ENCODE measurements at regions not wholly inside any gene's neighbourhood (a gene's known extent, or its start where the extent isn't known, plus 50 kb on each side); places are given as distances from the start of the nearest gene placed in this dataset.
A peak's percentile ranks its signal among the peaks of the same experiment; 100 is the strongest.
"Not testable (repeated sequence)": the region's sequence is repeated elsewhere in the genome, so short reads cannot be mapped to it uniquely, and the experiment has no call there.

DNA sequence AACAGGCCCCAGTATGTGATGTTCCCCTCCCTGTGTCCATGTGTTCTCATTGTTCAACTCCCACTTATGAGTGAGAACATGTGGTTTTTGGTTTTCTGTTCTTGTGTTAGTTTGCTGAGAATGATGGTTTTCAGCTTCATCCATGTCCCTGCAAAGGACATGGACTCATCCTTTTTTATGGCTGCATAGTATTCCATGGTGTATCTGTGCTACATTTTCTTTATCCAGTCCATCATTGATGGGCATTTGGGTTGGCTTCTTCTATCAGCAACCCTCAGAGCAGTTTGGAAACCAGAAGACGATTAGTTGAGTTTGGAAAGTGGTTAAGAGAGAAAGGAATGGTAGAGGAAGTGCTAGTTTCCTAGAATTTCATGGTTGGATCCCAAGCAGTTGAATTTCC lies 319.1 kb upstream of the RNF32 start:
- H2BK120ac ChIP-seq (ENCODE audit: low read depth, low read length) = not testable (repeated sequence)

DNA sequence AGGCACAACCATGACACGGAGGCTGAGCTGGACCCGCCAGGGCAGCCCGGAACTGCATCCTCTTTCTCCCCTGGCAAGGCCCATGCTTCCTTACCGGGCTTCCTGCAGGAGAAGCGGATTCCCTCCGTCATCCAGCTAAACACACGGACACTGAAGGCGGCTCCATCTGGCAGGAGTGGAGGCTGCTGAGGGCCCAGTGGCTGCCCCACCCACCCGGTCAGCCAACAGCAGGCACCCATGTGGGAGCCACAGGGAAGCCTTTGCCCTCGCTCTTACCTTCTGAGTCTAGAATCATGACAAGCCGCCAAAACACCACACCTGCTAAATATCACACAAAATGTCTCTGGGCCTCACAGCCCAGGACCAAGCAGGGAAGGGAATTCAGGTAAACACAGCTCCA lies 321.6 kb upstream of the RNF32 start:
- H2BK5ac ChIP-seq (ENCODE audit: low read length) = peak overlapping the region; percentile 1
- no peak overlapping the region for H2BK15ac ChIP-seq (ENCODE audit: low read length)
- no peaks in the 10 kb centered on the region for H3K27me3 ChIP-seq (ENCODE audit: control insufficient read depth in 3 of 3, insufficient read depth in 3 of 3, low read depth in 1 of 3, low read length in 3 of 3)
- H3K79me1 ChIP-seq (ENCODE audit: low read depth, low read length) = no peaks in the 10 kb centered on the region
- no peak overlapping the region for H3K4me2 ChIP-seq (ENCODE audit: insufficient read depth, low read length, poor library complexity, severe bottlenecking)
- no CpG with 5 or more reads among the region's 11 CpGs for WGBS, 2 donors (ENCODE audit: extremely low coverage in 2 of 2, insufficient read length in 2 of 2, insufficient replicate concordance in 1 of 2)
- no peaks in the 10 kb centered on the region for H3K36me3 ChIP-seq (replicated peaks in 1 of 2; ENCODE audit: control insufficient read depth in 2 of 2, insufficient read depth in 2 of 2, low read length in 2 of 2)
- H4K91ac ChIP-seq (ENCODE audit: low read depth, low read length, poor library complexity) = no peak overlapping the region
- peak overlapping the region; percentile 39 for H3K23ac ChIP-seq (ENCODE audit: low read depth, low read length, poor library complexity)
- no peak overlapping the region for H2BK12ac ChIP-seq (ENCODE audit: low read length)
- no peak overlapping the region for H4K8ac ChIP-seq (ENCODE audit: low read depth, low read length)
- H3K4me3 ChIP-seq (ENCODE audit: low read length in 2 of 2) = no peak overlapping the region
- no peak overlapping the region for H3K18ac ChIP-seq (ENCODE audit: low read length)
- DNase-seq (ENCODE audit: low spot score) = no peak
- no peaks in the 10 kb centered on the region for H3K9me3 ChIP-seq (replicated peaks in 1 of 2; ENCODE audit: control insufficient read depth in 2 of 2, insufficient read depth in 1 of 2, low read depth in 1 of 2, low read length in 2 of 2)
- H3K9ac ChIP-seq (ENCODE audit: low read depth, low read length, poor library complexity) = peak overlapping the region; percentile 47
- no peaks in the 10 kb centered on the region for H3K4me1 ChIP-seq (ENCODE audit: control insufficient read depth in 2 of 2, insufficient read depth in 1 of 2, low read depth in 1 of 2, low read length in 2 of 2)
- no peak overlapping the region for H2BK120ac ChIP-seq (ENCODE audit: low read depth, low read length)
- H3K4ac ChIP-seq (ENCODE audit: low read length) = no peak overlapping the region
- no peak overlapping the region for H2AFZ ChIP-seq (ENCODE audit: low read length)
- H3K27ac ChIP-seq (replicated peaks; ENCODE audit: low read length) = no peak overlapping the region
- H3K14ac ChIP-seq (ENCODE audit: low read length) = no peak overlapping the region
- no peak overlapping the region for H2AK5ac ChIP-seq (ENCODE audit: low read depth, low read length)

More for the DNA sequence above, 319.1 kb upstream of the RNF32 start:
- not testable (repeated sequence) for H3K4me2 ChIP-seq (ENCODE audit: insufficient read depth, low read length, poor library complexity, severe bottlenecking); H3K36me3 ChIP-seq (replicated peaks in 1 of 2; ENCODE audit: control insufficient read depth in 2 of 2, insufficient read depth in 2 of 2, low read length in 2 of 2); H3K9me3 ChIP-seq (replicated peaks in 1 of 2; ENCODE audit: control insufficient read depth in 2 of 2, insufficient read depth in 1 of 2, low read depth in 1 of 2, low read length in 2 of 2); H3K9ac ChIP-seq (ENCODE audit: low read depth, low read length, poor library complexity); H3K27me3 ChIP-seq (ENCODE audit: control insufficient read depth in 3 of 3, insufficient read depth in 3 of 3, low read depth in 1 of 3, low read length in 3 of 3); H2AFZ ChIP-seq (ENCODE audit: low read length); H2AK5ac ChIP-seq (ENCODE audit: low read depth, low read length); H3K18ac ChIP-seq (ENCODE audit: low read length); H2BK12ac ChIP-seq (ENCODE audit: low read length); H2BK5ac ChIP-seq (ENCODE audit: low read length); H3K27ac ChIP-seq (replicated peaks; ENCODE audit: low read length); H3K4me1 ChIP-seq (ENCODE audit: control insufficient read depth in 2 of 2, insufficient read depth in 1 of 2, low read depth in 1 of 2, low read length in 2 of 2); H4K91ac ChIP-seq (ENCODE audit: low read depth, low read length, poor library complexity); DNase-seq (ENCODE audit: low spot score); H3K4ac ChIP-seq (ENCODE audit: low read length); H2BK15ac ChIP-seq (ENCODE audit: low read length); H3K4me3 ChIP-seq (ENCODE audit: low read length in 2 of 2); H3K23ac ChIP-seq (ENCODE audit: low read depth, low read length, poor library complexity); H3K14ac ChIP-seq (ENCODE audit: low read length); H3K79me1 ChIP-seq (ENCODE audit: low read depth, low read length); H4K8ac ChIP-seq (ENCODE audit: low read depth, low read length)
- no CpG with 5 or more reads among the region's 1 CpG for WGBS, 2 donors (ENCODE audit: extremely low coverage in 2 of 2, insufficient read length in 2 of 2, insufficient replicate concordance in 1 of 2)

DNA sequence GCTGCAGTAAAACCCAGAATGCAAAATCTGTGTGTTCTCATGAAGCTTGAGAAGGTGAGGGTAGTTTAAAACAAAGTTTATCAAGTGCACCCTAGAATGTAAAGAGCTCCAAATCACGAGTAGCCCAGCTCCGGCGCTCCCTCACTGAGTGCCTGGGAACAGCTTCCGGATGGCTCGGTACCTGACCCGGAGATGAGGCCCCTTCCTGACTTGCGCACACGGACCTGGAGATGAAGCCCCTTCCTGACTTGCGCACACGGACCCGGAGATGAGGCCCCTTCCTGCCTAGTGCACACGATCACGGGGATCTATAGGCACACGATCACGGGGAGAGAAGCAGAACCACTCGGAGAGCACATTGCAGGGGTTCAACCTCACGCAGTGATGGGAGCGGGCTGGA lies 322.1 kb upstream of the RNF32 start:
- no peak overlapping the region for H2BK15ac ChIP-seq (ENCODE audit: low read length)
- H4K91ac ChIP-seq (ENCODE audit: low read depth, low read length, poor library complexity) = no peak overlapping the region
- no peak overlapping the region for H2BK120ac ChIP-seq (ENCODE audit: low read depth, low read length)
- H3K4me2 ChIP-seq (ENCODE audit: insufficient read depth, low read length, poor library complexity, severe bottlenecking) = no peak overlapping the region
- H3K14ac ChIP-seq (ENCODE audit: low read length) = no peak overlapping the region
- H3K27me3 ChIP-seq (ENCODE audit: control insufficient read depth in 3 of 3, insufficient read depth in 3 of 3, low read depth in 1 of 3, low read length in 3 of 3) = no peaks in the 10 kb centered on the region
- no peak for DNase-seq (ENCODE audit: low spot score)
- no peak overlapping the region for H3K9ac ChIP-seq (ENCODE audit: low read depth, low read length, poor library complexity)
- no peaks in the 10 kb centered on the region for H3K36me3 ChIP-seq (replicated peaks in 1 of 2; ENCODE audit: control insufficient read depth in 2 of 2, insufficient read depth in 2 of 2, low read length in 2 of 2)
- H3K79me1 ChIP-seq (ENCODE audit: low read depth, low read length) = no peaks in the 10 kb centered on the region
- no peak overlapping the region for H4K8ac ChIP-seq (ENCODE audit: low read depth, low read length)
- H2BK12ac ChIP-seq (ENCODE audit: low read length) = no peak overlapping the region
- H3K9me3 ChIP-seq (replicated peaks in 1 of 2; ENCODE audit: control insufficient read depth in 2 of 2, insufficient read depth in 1 of 2, low read depth in 1 of 2, low read length in 2 of 2) = no peaks in the 10 kb centered on the region
- H3K18ac ChIP-seq (ENCODE audit: low read length) = no peak overlapping the region
- H3K4me3 ChIP-seq (ENCODE audit: low read length in 2 of 2) = no peak overlapping the region
- no peak overlapping the region for H3K23ac ChIP-seq (ENCODE audit: low read depth, low read length, poor library complexity)
- no peak overlapping the region for H2AK5ac ChIP-seq (ENCODE audit: low read depth, low read length)
- H3K4me1 ChIP-seq (ENCODE audit: control insufficient read depth in 2 of 2, insufficient read depth in 1 of 2, low read depth in 1 of 2, low read length in 2 of 2) = no peaks in the 10 kb centered on the region
- H3K4ac ChIP-seq (ENCODE audit: low read length) = no peak overlapping the region
- no peak overlapping the region for H2AFZ ChIP-seq (ENCODE audit: low read length)
- H2BK5ac ChIP-seq (ENCODE audit: low read length) = no peak overlapping the region
- no peak overlapping the region for H3K27ac ChIP-seq (replicated peaks; ENCODE audit: low read length)
- no CpG with 5 or more reads among the region's 18 CpGs for WGBS, 2 donors (ENCODE audit: extremely low coverage in 2 of 2, insufficient read length in 2 of 2, insufficient replicate concordance in 1 of 2)

DNA sequence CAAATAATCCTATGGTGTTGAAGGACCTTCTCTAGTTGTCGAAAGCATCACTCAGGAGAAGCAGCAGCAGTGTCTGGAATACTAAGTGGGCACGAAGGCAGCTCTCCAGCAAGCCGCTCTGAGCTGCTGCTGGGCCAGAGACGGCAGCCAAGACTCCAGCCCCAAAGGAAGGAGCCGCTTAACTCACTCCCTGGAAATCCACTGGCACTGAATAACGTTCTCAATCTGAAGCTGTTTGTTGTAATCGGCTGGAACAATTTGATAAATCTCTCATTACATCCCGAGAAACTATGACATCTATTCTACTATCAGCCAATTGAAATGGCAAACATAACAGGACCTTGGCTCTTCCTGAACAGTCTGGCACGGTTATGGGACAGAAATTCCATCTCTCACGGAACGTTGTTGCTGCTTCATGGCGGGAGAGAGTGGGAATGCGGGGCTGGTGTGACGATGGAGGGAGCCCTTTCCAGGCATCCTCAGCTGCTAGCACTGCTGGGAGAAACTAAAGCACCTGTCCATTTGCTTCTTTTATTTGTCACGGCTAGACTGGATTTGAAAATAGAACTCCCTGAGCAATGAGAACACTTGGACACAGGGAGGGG lies 331.5 kb upstream of the RNF32 start:
- H3K27me3 ChIP-seq (ENCODE audit: control insufficient read depth in 3 of 3, insufficient read depth in 3 of 3, low read depth in 1 of 3, low read length in 3 of 3) = no peaks in the 10 kb centered on the region
- H3K9ac ChIP-seq (ENCODE audit: low read depth, low read length, poor library complexity) = no peak overlapping the region
- no peak overlapping the region for H3K4ac ChIP-seq (ENCODE audit: low read length)
- no peak overlapping the region for H4K91ac ChIP-seq (ENCODE audit: low read depth, low read length, poor library complexity)
- no peak overlapping the region for H2BK15ac ChIP-seq (ENCODE audit: low read length)
- H2BK12ac ChIP-seq (ENCODE audit: low read length) = no peak overlapping the region
- no peak overlapping the region for H3K4me2 ChIP-seq (ENCODE audit: insufficient read depth, low read length, poor library complexity, severe bottlenecking)
- no peak overlapping the region for H3K14ac ChIP-seq (ENCODE audit: low read length)
- DNase-seq (ENCODE audit: low spot score) = no peak
- no peak overlapping the region for H4K8ac ChIP-seq (ENCODE audit: low read depth, low read length)
- no peaks in the 10 kb centered on the region for H3K4me1 ChIP-seq (ENCODE audit: control insufficient read depth in 2 of 2, insufficient read depth in 1 of 2, low read depth in 1 of 2, low read length in 2 of 2)
- no peaks in the 10 kb centered on the region for H3K36me3 ChIP-seq (replicated peaks in 1 of 2; ENCODE audit: control insufficient read depth in 2 of 2, insufficient read depth in 2 of 2, low read length in 2 of 2)
- no peak overlapping the region for H3K18ac ChIP-seq (ENCODE audit: low read length)
- no peaks in the 10 kb centered on the region for H3K9me3 ChIP-seq (replicated peaks in 1 of 2; ENCODE audit: control insufficient read depth in 2 of 2, insufficient read depth in 1 of 2, low read depth in 1 of 2, low read length in 2 of 2)
- no peak overlapping the region for H3K23ac ChIP-seq (ENCODE audit: low read depth, low read length, poor library complexity)
- WGBS, 2 donors (ENCODE audit: extremely low coverage in 2 of 2, insufficient read length in 2 of 2, insufficient replicate concordance in 1 of 2) = no CpG with 5 or more reads among the region's 15 CpGs
- no peak overlapping the region for H2AK5ac ChIP-seq (ENCODE audit: low read depth, low read length)
- no peak overlapping the region for H3K27ac ChIP-seq (replicated peaks; ENCODE audit: low read length)
- H2BK5ac ChIP-seq (ENCODE audit: low read length) = no peak overlapping the region
- H2BK120ac ChIP-seq (ENCODE audit: low read depth, low read length) = no peak overlapping the region
- no peaks in the 10 kb centered on the region for H3K79me1 ChIP-seq (ENCODE audit: low read depth, low read length)
- H2AFZ ChIP-seq (ENCODE audit: low read length) = no peak overlapping the region
- H3K4me3 ChIP-seq (ENCODE audit: low read length in 2 of 2) = no peak overlapping the region
